ENCODE measurements at regions not wholly inside any gene's neighbourhood (a gene's known extent, or its start where the extent isn't known, plus 50 kb on each side); places are given as distances from the start of the nearest gene placed in this dataset.

DNA sequence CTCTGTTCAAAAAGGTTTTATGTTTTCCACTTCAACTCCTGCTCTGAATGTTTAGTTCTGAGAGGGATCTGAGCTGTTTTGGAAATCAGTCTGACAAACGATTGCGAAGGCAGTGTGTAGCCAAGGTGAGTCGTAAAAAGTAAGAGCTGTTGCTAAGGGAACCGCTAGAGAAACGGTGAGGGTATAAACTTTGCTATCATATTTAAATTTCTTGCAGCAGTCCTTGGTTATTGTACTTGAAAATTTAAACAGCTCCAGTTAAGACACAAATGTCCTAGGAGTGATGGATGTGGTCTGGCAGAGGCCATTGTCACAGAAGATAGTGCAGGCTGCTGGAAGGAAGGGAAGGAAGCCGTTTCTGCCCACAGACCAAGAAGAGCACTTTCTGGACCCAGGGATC lies 64.9 kb upstream of the CITED2 start (continued):
- TF ChIP-seq, protein P1, sequence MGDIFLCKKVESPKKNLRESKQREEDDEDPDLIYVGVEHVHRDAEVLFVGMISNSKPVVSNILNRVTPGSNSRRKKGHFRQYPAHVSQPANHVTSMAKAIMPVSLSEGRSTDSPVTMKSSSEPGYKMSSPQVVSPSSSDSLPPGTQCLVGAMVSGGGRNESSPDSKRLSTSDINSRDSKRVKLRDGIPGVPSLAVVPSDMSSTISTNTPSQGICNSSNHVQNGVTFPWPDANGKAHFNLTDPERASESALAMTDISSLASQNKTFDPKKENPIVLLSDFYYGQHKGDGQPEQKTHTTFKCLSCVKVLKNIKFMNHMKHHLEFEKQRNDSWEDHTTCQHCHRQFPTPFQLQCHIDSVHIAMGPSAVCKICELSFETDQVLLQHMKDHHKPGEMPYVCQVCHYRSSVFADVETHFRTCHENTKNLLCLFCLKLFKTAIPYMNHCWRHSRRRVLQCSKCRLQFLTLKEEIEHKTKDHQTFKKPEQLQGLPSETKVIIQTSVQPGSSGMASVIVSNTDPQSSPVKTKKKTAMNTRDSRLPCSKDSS (IDR thresholded peaks at IDR 0.05; ENCODE audit: low read depth, partially characterized antibody), result no peak
- TF ChIP-seq ZC3H8 (IDR thresholded peaks at IDR 0.05) (no peak), GABPB1 (CRISPR knock-in tag; IDR thresholded peaks at IDR 0.05) (no peak), PCBP1 (IDR thresholded peaks at IDR 0.05; ENCODE audit: low read depth, low read length, poor library complexity, severe bottlenecking) (no peak), CEBPB (tag; IDR thresholded peaks at IDR 0.05) (0 out of 2 replicates have a peak, but pooled peaks have one; percentile 18), KAT8 (IDR thresholded peaks at IDR 0.05; ENCODE audit: low read depth) (no peak), DNMT1 (IDR thresholded peaks at IDR 0.05) (no peak), POLR3G (IDR thresholded peaks at IDR 0.05; ENCODE audit: extremely low read depth, insufficient read length, insufficient replicate concordance) (no peak), PHF8 (IDR thresholded peaks at IDR 0.05; ENCODE audit: borderline replicate concordance, low read length) (no peak), ZNF79 (CRISPR knock-in tag; IDR thresholded peaks at IDR 0.05; ENCODE audit: low read depth) (no peak), ARNT (IDR thresholded peaks at IDR 0.05) (no peak), PHF21A (IDR thresholded peaks at IDR 0.05; ENCODE audit: borderline replicate concordance, low read depth) (no peak), YY1 (IDR thresholded peaks at IDR 0.05; ENCODE audit: borderline replicate concordance in 1 of 3, control insufficient read depth in 1 of 3, extremely low read depth in 1 of 3, insufficient read depth in 3 of 3, insufficient read length in 1 of 3, insufficient replicate concordance in 2 of 3, low read depth in 1 of 3, low read length in 2 of 3) (peak in 1 of 3 experiments; percentile 33), NFIC (IDR thresholded peaks at IDR 0.05) (no peak)
- TF ChIP-seq, protein P2, sequence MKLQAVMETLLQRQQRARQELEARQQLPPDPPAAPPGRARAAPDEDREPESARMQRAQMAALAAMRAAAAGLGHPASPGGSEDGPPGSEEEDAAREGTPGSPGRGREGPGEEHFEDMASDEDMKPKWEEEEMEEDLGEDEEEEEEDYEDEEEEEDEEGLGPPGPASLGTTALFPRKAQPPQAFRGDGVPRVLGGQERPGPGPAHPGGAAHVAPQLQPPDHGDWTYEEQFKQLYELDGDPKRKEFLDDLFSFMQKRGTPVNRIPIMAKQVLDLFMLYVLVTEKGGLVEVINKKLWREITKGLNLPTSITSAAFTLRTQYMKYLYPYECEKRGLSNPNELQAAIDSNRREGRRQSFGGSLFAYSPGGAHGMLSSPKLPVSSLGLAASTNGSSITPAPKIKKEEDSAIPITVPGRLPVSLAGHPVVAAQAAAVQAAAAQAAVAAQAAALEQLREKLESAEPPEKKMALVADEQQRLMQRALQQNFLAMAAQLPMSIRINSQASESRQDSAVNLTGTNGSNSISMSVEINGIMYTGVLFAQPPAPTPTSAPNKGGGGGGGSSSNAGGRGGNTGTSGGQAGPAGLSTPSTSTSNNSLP (IDR thresholded peaks at IDR 0.05; ENCODE audit: borderline replicate concordance, low read depth, low read length), result no peak
- TF ChIP-seq, protein P3, sequence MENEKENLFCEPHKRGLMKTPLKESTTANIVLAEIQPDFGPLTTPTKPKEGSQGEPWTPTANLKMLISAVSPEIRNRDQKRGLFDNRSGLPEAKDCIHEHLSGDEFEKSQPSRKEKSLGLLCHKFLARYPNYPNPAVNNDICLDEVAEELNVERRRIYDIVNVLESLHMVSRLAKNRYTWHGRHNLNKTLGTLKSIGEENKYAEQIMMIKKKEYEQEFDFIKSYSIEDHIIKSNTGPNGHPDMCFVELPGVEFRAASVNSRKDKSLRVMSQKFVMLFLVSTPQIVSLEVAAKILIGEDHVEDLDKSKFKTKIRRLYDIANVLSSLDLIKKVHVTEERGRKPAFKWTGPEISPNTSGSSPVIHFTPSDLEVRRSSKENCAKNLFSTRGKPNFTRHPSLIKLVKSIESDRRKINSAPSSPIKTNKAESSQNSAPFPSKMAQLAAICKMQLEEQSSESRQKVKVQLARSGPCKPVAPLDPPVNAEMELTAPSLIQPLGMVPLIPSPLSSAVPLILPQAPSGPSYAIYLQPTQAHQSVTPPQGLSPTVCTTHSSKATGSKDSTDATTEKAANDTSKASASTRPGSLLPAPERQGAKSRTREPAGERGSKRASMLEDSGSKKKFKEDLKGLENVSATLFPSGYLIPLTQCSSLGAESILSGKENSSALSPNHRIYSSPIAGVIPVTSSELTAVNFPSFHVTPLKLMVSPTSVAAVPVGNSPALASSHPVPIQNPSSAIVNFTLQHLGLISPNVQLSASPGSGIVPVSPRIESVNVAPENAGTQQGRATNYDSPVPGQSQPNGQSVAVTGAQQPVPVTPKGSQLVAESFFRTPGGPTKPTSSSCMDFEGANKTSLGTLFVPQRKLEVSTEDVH (IDR thresholded peaks at IDR 0.05; ENCODE audit: low read depth, partially characterized antibody), result no peak
- TF ChIP-seq, protein P4, sequence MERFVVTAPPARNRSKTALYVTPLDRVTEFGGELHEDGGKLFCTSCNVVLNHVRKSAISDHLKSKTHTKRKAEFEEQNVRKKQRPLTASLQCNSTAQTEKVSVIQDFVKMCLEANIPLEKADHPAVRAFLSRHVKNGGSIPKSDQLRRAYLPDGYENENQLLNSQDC (CRISPR knock-in tag; IDR thresholded peaks at IDR 0.05), result no peak
- TF ChIP-seq, protein P5, sequence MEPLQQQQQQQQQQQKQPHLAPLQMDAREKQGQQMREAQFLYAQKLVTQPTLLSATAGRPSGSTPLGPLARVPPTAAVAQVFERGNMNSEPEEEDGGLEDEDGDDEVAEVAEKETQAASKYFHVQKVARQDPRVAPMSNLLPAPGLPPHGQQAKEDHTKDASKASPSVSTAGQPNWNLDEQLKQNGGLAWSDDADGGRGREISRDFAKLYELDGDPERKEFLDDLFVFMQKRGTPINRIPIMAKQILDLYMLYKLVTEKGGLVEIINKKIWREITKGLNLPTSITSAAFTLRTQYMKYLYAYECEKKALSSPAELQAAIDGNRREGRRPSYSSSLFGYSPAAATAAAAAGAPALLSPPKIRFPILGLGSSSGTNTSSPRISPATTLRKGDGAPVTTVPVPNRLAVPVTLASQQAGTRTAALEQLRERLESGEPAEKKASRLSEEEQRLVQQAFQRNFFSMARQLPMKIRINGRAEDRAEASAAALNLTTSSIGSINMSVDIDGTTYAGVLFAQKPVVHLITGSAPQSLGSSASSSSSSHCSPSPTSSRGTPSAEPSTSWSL (CRISPR knock-in tag; IDR thresholded peaks at IDR 0.05; ENCODE audit: borderline replicate concordance), result no peak
- TF ChIP-seq, protein P6, sequence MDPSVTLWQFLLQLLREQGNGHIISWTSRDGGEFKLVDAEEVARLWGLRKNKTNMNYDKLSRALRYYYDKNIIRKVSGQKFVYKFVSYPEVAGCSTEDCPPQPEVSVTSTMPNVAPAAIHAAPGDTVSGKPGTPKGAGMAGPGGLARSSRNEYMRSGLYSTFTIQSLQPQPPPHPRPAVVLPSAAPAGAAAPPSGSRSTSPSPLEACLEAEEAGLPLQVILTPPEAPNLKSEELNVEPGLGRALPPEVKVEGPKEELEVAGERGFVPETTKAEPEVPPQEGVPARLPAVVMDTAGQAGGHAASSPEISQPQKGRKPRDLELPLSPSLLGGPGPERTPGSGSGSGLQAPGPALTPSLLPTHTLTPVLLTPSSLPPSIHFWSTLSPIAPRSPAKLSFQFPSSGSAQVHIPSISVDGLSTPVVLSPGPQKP (CRISPR knock-in tag; IDR thresholded peaks at IDR 0.05), result no peak

Measured in K562 (cell line).